ENCODE measurements at regions not wholly inside any gene's neighbourhood (a gene's known extent, or its start where the extent isn't known, plus 50 kb on each side); places are given as distances from the start of the nearest gene placed in this dataset.

DNA sequence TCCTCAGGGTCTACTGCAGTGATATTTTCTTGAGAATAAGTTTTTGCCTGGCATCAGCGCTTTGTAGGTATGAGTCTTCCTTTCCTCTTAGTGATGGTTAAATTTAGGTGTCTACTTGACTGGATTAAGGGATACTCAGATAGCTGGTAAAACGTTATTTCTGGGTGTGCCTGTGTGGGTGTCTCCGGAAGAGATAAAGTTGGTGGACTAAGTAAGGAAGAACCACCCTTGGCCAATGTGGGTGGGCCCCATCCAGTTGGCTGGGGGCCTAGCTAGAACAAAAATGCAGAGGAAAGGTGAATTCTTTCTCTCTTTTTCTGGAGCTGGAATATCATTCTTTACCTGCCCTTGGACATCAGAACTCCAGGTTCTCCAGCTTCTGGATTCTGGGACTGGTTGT lies 138.8 kb downstream of the ADCYAP1R1 start:
- no peaks in the 10 kb centered on the region for H3K36me3 ChIP-seq (ENCODE audit: control insufficient read depth, insufficient read depth, low read length)
- Mint-ChIP-seq H3K4me3 (no peak overlapping the region), H3K36me3 (ENCODE audit: low read depth) (no peaks in the 10 kb centered on the region), H3K27me3 (ENCODE audit: insufficient read depth) (peaks cover 10% of the 10 kb centered on the region), H3K9me3 (peaks cover under 1% of the 10 kb centered on the region), H3K4me1 (no peaks in the 10 kb centered on the region), H3K27ac (no peak overlapping the region)
- no peak overlapping the region for H3K9ac ChIP-seq (ENCODE audit: extremely low read depth, low read length, poor library complexity, severe bottlenecking)
- DNase-seq: no peak
- no peaks in the 10 kb centered on the region for H3K4me1 ChIP-seq (ENCODE audit: control insufficient read depth, insufficient read depth, low read length)
- TF ChIP-seq, protein P1, sequence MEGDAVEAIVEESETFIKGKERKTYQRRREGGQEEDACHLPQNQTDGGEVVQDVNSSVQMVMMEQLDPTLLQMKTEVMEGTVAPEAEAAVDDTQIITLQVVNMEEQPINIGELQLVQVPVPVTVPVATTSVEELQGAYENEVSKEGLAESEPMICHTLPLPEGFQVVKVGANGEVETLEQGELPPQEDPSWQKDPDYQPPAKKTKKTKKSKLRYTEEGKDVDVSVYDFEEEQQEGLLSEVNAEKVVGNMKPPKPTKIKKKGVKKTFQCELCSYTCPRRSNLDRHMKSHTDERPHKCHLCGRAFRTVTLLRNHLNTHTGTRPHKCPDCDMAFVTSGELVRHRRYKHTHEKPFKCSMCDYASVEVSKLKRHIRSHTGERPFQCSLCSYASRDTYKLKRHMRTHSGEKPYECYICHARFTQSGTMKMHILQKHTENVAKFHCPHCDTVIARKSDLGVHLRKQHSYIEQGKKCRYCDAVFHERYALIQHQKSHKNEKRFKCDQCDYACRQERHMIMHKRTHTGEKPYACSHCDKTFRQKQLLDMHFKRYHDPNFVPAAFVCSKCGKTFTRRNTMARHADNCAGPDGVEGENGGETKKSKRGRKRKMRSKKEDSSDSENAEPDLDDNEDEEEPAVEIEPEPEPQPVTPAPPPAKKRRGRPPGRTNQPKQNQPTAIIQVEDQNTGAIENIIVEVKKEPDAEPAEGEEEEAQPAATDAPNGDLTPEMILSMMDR (conservative IDR thresholded peaks at IDR 0.05): no peak
- no peaks in the 10 kb centered on the region for H3K9me3 ChIP-seq (ENCODE audit: control insufficient read depth, low read length)
- H3K27ac ChIP-seq (ENCODE audit: low read depth, low read length): no peak overlapping the region
- WGBS, 2 experiments (ENCODE audit: insufficient coverage in 1 of 2, insufficient read length in 1 of 2): 93 to 100% methylated on average over 1 to 3 of the region's 3 CpGs
- no peak overlapping the region for H3K4me3 ChIP-seq (ENCODE audit: low read length)
- H3K27me3 ChIP-seq (ENCODE audit: control insufficient read depth, insufficient read depth, low read length, poor library complexity, severe bottlenecking): no peaks in the 10 kb centered on the region

DNA sequence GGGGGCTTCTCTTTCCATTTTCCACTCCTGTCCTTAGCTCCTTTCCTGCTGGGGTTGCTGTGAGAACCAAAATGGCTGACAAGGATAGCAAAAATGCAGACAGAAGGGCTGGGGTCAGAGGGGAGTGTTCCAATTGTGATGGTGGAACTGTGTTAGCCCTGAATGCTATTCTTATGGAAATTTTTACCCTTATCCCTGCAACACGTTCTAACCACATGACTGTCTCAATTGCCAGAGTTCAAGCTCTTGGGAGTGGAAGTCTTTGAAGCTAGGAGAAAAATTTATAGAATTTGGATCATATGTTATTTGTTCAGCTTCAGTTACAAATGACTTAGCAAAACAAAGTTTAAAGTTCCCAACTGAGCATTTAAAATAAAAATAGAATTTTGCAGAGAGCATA lies 134.1 kb downstream of the ADCYAP1R1 start:
- no peaks in the 10 kb centered on the region for H3K27me3 Mint-ChIP-seq (ENCODE audit: insufficient read depth)
- no peaks in the 10 kb centered on the region for H3K9me3 Mint-ChIP-seq
- H3K27ac Mint-ChIP-seq: no peak overlapping the region
- Histone ChIP-seq H3K36me3 (ENCODE audit: control insufficient read depth, insufficient read depth, low read length) (no peaks in the 10 kb centered on the region), H3K9me3 (ENCODE audit: control insufficient read depth, low read length) (no peaks in the 10 kb centered on the region), H3K27me3 (ENCODE audit: control insufficient read depth, insufficient read depth, low read length, poor library complexity, severe bottlenecking) (no peaks in the 10 kb centered on the region), H3K4me1 (ENCODE audit: control insufficient read depth, insufficient read depth, low read length) (no peaks in the 10 kb centered on the region), H3K9ac (ENCODE audit: extremely low read depth, low read length, poor library complexity, severe bottlenecking) (no peak overlapping the region), H3K27ac (ENCODE audit: low read depth, low read length) (peak overlapping the region; percentile 96), H3K4me3 (ENCODE audit: low read length) (no peak overlapping the region)
- no peak for DNase-seq
- 56% methylated on average over 1 of the region's 1 CpG; no CpG with 5 or more reads in 1 of the 2 experiments for WGBS, 2 experiments (ENCODE audit: insufficient coverage in 1 of 2, insufficient read length in 1 of 2)
- no peak overlapping the region for H3K4me3 Mint-ChIP-seq
- H3K4me1 Mint-ChIP-seq: no peaks in the 10 kb centered on the region
- H3K36me3 Mint-ChIP-seq (ENCODE audit: low read depth): no peaks in the 10 kb centered on the region
- TF ChIP-seq, protein P1 (conservative IDR thresholded peaks at IDR 0.05): no peak

DNA sequence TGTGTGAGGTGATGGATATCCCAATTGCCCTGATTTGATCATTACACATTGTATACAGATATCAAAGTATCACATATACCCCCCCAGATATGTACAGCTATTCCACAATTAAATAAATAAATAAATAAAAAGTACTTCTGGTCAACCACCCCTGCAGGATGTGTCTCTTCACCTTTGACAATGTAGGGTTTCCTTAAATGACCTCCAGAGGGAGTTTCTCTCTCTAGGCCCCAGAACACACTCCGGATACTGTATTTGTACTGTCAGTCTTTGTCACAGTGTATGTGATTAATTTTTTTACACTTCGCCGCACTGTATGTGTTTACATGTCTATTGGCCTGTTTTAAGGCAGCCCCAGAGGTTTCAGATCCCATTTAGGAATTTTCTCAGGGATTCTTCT lies 123.6 kb downstream of the ADCYAP1R1 start:
- Mint-ChIP-seq H3K27me3 (ENCODE audit: insufficient read depth) (no peaks in the 10 kb centered on the region), H3K4me3 (no peak overlapping the region), H3K27ac (no peak overlapping the region), H3K9me3 (no peaks in the 10 kb centered on the region), H3K36me3 (ENCODE audit: low read depth) (no peaks in the 10 kb centered on the region), H3K4me1 (no peaks in the 10 kb centered on the region)
- TF ChIP-seq, protein P1 (conservative IDR thresholded peaks at IDR 0.05): peak; percentile 70
- 90 to 100% methylated on average over 2 to 3 of the region's 3 CpGs for WGBS, 2 experiments (ENCODE audit: insufficient coverage in 1 of 2, insufficient read length in 1 of 2)
- H3K9me3 ChIP-seq (ENCODE audit: control insufficient read depth, low read length): no peaks in the 10 kb centered on the region
- H3K27me3 ChIP-seq (ENCODE audit: control insufficient read depth, insufficient read depth, low read length, poor library complexity, severe bottlenecking): no peaks in the 10 kb centered on the region
- no peak for DNase-seq
- no peak overlapping the region for H3K27ac ChIP-seq (ENCODE audit: low read depth, low read length)
- no peak overlapping the region for H3K4me3 ChIP-seq (ENCODE audit: low read length)
- no peaks in the 10 kb centered on the region for H3K4me1 ChIP-seq (ENCODE audit: control insufficient read depth, insufficient read depth, low read length)
- H3K9ac ChIP-seq (ENCODE audit: extremely low read depth, low read length, poor library complexity, severe bottlenecking): no peak overlapping the region
- no peaks in the 10 kb centered on the region for H3K36me3 ChIP-seq (ENCODE audit: control insufficient read depth, insufficient read depth, low read length)

All from endodermal cell (in vitro differentiated cells).